Calu3 (cell line): ENCODE measurements at regions not wholly inside any gene's neighbourhood (a gene's known extent, or its start where the extent isn't known, plus 50 kb on each side); places are given as distances from the start of the nearest gene placed in this dataset.

ENCODE experiments used
- BruUV-seq: library from RNA; stranded (reverse); fragments of 400-500 nt; replicated peaks from 2 replicates; lab custom pipeline; 2021; lab: Mats Ljungman, UMichigan
- CTCF ChIA-PET: fragments of 300-600 bp; sonication (Branson Sonifier 250); formaldehyde crosslinking; loops from one replicate; lab custom pipeline; 2022; ENCODE audit warnings: antibody characterized with exemption; lab: Charles Lee
- DNase-seq: peaks from one replicate; pipeline ENCODE4 v3.0.0; 2022
- H3K27ac Mint-ChIP-seq: one replicate; pipeline ENCODE4 v1.8.0; 2022; ENCODE audit warnings: mixed read lengths; ENCODE audit not compliant: unreplicated experiment
- H3K27me3 Mint-ChIP-seq: one replicate; pipeline ENCODE4 v1.8.0; 2022; ENCODE audit warnings: mixed read lengths; ENCODE audit not compliant: unreplicated experiment
- H3K36me3 Mint-ChIP-seq: one replicate; pipeline ENCODE4 v1.8.0; 2022; ENCODE audit warnings: mild to moderate bottlenecking, moderate library complexity, mixed read lengths; ENCODE audit not compliant: insufficient read depth, unreplicated experiment
- H3K4me1 Mint-ChIP-seq: one replicate; pipeline ENCODE4 v1.8.0; 2022; ENCODE audit warnings: mild to moderate bottlenecking, low read depth, mixed read lengths; ENCODE audit not compliant: unreplicated experiment
- H3K4me3 Mint-ChIP-seq: one replicate; pipeline ENCODE4 v1.8.0; 2022; ENCODE audit warnings: mild to moderate bottlenecking, low read depth, moderate library complexity, mixed read lengths; ENCODE audit not compliant: unreplicated experiment
- H3K9me3 Mint-ChIP-seq: one replicate; pipeline ENCODE4 v1.8.0; 2022; ENCODE audit warnings: low read depth, mixed read lengths; ENCODE audit not compliant: unreplicated experiment
- intact Hi-C: fragments of 100-400 bp; cut with micrococcal nuclease; formaldehyde crosslinking; loops from one replicate; pipeline ENCODE4 v1.10.0; 2022; ENCODE audit not compliant: unreplicated experiment
- TF ChIP-seq, protein P1 (sequence below): fragments of 200-600 bp; IDR thresholded peaks from one replicate; pipeline ENCODE4 v1.8.0; 2022; ENCODE audit warnings: antibody characterized with exemption; ENCODE audit not compliant: unreplicated experiment

DNA sequence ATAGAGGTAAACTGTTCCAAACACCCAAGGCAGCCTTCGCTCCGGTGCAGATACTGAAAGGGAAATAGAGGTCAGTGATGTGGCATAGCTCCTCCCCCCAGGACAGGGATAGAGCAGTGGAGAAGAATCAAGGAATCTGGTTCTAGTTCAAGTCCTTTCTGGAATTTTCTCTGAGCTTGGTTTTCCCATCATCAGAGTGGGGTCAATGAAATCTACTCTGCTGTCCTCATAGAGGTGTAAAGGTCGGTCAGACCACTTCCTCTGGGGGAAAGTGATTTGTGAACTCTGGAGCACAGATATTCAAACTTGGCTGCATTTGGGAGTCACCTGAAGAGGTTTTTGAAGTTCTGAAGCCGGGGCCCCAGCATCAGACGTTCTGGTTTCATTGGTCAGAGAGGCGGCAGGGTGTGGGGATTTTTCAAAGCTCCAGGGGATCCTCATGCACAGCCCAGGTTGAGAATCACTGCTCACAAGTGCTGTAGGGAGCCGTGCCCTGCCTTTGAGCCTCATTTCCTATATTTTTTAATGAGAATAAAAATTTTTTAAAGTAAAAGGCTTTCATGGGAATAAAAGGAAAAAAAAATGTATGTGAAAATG lies 105.7 kb upstream of the RAD23B start:
- no peak overlapping the region for H3K27ac Mint-ChIP-seq
- BruUV-seq: no TSS peak
- no peak overlapping the region for H3K4me3 Mint-ChIP-seq
- H3K4me1 Mint-ChIP-seq: no peaks in the 10 kb centered on the region
- no peaks in the 10 kb centered on the region for H3K9me3 Mint-ChIP-seq
- intact Hi-C loops: no loop called here
- DNase-seq: no peak
- TF ChIP-seq, protein P1, sequence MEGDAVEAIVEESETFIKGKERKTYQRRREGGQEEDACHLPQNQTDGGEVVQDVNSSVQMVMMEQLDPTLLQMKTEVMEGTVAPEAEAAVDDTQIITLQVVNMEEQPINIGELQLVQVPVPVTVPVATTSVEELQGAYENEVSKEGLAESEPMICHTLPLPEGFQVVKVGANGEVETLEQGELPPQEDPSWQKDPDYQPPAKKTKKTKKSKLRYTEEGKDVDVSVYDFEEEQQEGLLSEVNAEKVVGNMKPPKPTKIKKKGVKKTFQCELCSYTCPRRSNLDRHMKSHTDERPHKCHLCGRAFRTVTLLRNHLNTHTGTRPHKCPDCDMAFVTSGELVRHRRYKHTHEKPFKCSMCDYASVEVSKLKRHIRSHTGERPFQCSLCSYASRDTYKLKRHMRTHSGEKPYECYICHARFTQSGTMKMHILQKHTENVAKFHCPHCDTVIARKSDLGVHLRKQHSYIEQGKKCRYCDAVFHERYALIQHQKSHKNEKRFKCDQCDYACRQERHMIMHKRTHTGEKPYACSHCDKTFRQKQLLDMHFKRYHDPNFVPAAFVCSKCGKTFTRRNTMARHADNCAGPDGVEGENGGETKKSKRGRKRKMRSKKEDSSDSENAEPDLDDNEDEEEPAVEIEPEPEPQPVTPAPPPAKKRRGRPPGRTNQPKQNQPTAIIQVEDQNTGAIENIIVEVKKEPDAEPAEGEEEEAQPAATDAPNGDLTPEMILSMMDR: no peak
- no peaks in the 10 kb centered on the region for H3K27me3 Mint-ChIP-seq
- CTCF ChIA-PET: no interaction called here
- no peaks in the 10 kb centered on the region for H3K36me3 Mint-ChIP-seq

DNA sequence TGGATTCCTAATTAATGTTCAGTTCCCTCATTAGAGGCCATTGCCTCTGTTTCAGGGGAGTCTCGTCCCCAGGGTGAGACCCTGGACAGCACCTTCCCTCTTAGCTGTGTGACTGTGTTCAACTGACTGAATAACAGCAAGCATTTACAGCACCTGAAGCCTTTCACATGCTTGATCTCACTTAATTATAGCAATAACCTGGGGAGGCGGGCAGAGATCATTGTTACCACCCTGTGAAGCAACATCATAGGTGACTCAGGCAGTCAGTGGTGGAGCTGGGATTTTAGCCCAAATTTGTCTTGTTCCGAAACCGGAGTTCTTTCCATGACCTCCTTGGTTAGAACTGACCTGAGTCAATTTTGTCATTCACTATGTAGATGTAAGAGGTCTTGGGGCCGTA lies 105.2 kb upstream of the RAD23B start:
- H3K27me3 Mint-ChIP-seq: no peaks in the 10 kb centered on the region
- no peak for DNase-seq
- CTCF ChIA-PET: no interaction called here
- H3K4me3 Mint-ChIP-seq: no peak overlapping the region
- intact Hi-C loops: no loop called here
- TF ChIP-seq, protein P1: no peak
- H3K36me3 Mint-ChIP-seq: no peaks in the 10 kb centered on the region
- H3K27ac Mint-ChIP-seq: no peak overlapping the region
- no peaks in the 10 kb centered on the region for H3K9me3 Mint-ChIP-seq
- no peaks in the 10 kb centered on the region for H3K4me1 Mint-ChIP-seq
- no TSS peak for BruUV-seq

DNA sequence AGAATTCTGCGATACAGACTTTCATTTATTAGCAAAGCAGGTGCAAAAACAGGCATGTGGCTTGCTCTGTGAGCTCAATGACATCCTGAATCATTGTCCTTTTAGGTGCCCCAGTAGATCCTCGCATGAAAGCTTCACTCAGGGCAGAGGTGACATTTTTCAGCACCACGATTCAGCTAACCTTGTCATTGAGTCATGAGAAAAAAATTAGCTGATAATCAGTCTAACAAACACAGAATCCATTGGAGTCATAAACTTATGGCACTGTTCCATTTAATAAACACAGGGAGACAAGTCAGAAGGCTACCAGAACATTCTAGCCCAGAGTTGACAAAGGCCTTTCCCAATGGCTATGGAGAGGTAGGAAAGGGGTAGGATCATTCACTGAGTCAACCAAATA lies 104.8 kb upstream of the RAD23B start:
- intact Hi-C loops: no loop called here

DNA sequence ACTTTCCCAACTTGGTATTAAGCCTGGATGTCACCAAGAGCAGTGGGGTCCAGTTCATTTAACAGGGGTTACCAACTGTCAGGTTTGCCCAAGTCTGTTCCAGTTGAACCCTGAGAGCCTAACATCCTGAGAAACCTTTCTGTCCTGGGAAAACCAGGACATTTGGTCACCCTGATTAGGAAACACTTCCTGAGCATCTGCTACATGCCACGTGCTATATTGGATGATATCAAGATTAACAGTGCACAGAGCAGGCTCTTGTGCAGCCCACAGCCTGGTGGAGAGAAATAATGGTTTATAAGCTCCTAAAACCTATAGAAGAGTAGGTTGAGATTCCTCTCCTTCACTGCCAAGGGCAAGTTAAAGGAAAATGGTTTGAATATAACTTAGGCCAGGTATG lies 102.9 kb upstream of the RAD23B start:
- no peaks in the 10 kb centered on the region for H3K4me1 Mint-ChIP-seq
- no peaks in the 10 kb centered on the region for H3K36me3 Mint-ChIP-seq
- no peak overlapping the region for H3K4me3 Mint-ChIP-seq
- CTCF ChIA-PET: no interaction called here
- no TSS peak for BruUV-seq
- DNase-seq: no peak
- no peak overlapping the region for H3K27ac Mint-ChIP-seq
- no peaks in the 10 kb centered on the region for H3K27me3 Mint-ChIP-seq
- TF ChIP-seq, protein P1: no peak
- intact Hi-C loops: no loop called here
- H3K9me3 Mint-ChIP-seq: no peaks in the 10 kb centered on the region

More for the DNA sequence above, 104.8 kb upstream of the RAD23B start:
- CTCF ChIA-PET: no interaction called here
- TF ChIP-seq, protein P1: no peak
- BruUV-seq: no TSS peak
- Mint-ChIP-seq H3K36me3 (no peaks in the 10 kb centered on the region), H3K4me1 (no peaks in the 10 kb centered on the region), H3K27me3 (no peaks in the 10 kb centered on the region), H3K9me3 (no peaks in the 10 kb centered on the region), H3K27ac (no peak overlapping the region), H3K4me3 (no peak overlapping the region)
- no peak for DNase-seq
